PC-3 (cell line): ENCODE measurements at regions not wholly inside any gene's neighbourhood (a gene's known extent, or its start where the extent isn't known, plus 50 kb on each side); places are given as distances from the start of the nearest gene placed in this dataset.
"Not testable (repeated sequence)": the region's sequence is repeated elsewhere in the genome, so short reads cannot be mapped to it uniquely, and the experiment has no call there.

ENCODE experiments used
- ATAC-seq: fragments of 200-7000 bp; cut with Tn5 transposase; 2 replicates; pipeline ENCODE4 v1.9.1; 2020; ENCODE audit warnings: mild to moderate bottlenecking, moderate library complexity
- BruUV-seq: library from RNA; stranded (reverse); fragments of 400-500 nt; replicated peaks from 2 replicates; lab custom pipeline; 2021; lab: Mats Ljungman, UMichigan
- CTCF ChIA-PET: fragments of 300-600 bp; sonication (Branson Sonifier 250); formaldehyde crosslinking; loops from one replicate; lab custom pipeline; 2022; ENCODE audit warnings: antibody characterized with exemption; lab: Charles Lee
- POLR2A ChIA-PET: fragments of 300-600 bp; sonication (Branson Sonifier 250); formaldehyde crosslinking; loops from one replicate; lab custom pipeline; 2022; ENCODE audit warnings: antibody characterized with exemption; ENCODE audit not compliant: unreplicated experiment; lab: Charles Lee
- DNase-seq: peaks from one replicate; pipeline ENCODE4 v3.0.0-alpha.2; 2015
- H2AFZ ChIP-seq: fragments of 300-600 bp; sonication (generic); 2 replicates; pipeline ENCODE4 v1.6.0; 2016; ENCODE audit warnings: antibody characterized with exemption, low read length
- H3F3A ChIP-seq: fragments of 300-600 bp; sonication (generic); one replicate; pipeline ENCODE4 v1.6.0; 2017; ENCODE audit warnings: antibody characterized with exemption, low read length, control low read depth, mild to moderate bottlenecking; ENCODE audit not compliant: unreplicated experiment
- H3K27ac ChIP-seq: fragments of 300-600 bp; sonication (generic); 2 replicates; pipeline ENCODE4 v1.5.1; 2016; ENCODE audit warnings: mild to moderate bottlenecking, low read length
- H3K27me3 ChIP-seq: fragments of 300-600 bp; sonication (generic); 2 replicates; pipeline ENCODE4 v1.6.1; 2016; ENCODE audit warnings: low read length, mixed read lengths
- H3K36me3 ChIP-seq: fragments of 300-600 bp; sonication (generic); 2 replicates; pipeline ENCODE4 v1.6.1; 2016; ENCODE audit warnings: low read depth, mixed run types, low read length, mixed read lengths
- H3K4me1 ChIP-seq: fragments of 300-600 bp; sonication (generic); 2 replicates; pipeline ENCODE4 v1.5.1; 2016; ENCODE audit warnings: low read length; ENCODE audit not compliant: insufficient read depth
- H3K4me2 ChIP-seq: fragments of 300-600 bp; sonication (generic); 2 replicates; pipeline ENCODE4 v1.6.0; 2016; ENCODE audit warnings: low read length
- H3K4me3 ChIP-seq: fragments of 300-600 bp; sonication (generic); 2 replicates; pipeline ENCODE4 v1.5.1; 2016; ENCODE audit warnings: mild to moderate bottlenecking, low read length, mixed read lengths
- H3K79me2 ChIP-seq: fragments of 300-600 bp; sonication (generic); 2 replicates; pipeline ENCODE4 v1.6.1; 2017; ENCODE audit warnings: low read length, mixed read lengths
- H3K9ac ChIP-seq: fragments of 300-600 bp; sonication (generic); 2 replicates; pipeline ENCODE4 v1.6.0; 2016; ENCODE audit warnings: mild to moderate bottlenecking, low read length
- H3K9me2 ChIP-seq: fragments of 300-600 bp; sonication (generic); replicated peaks from 2 replicates; pipeline ENCODE4 v1.6.1; 2016; ENCODE audit warnings: mixed run types, low read length, mixed read lengths
- H3K9me3 ChIP-seq: fragments of 300-600 bp; sonication (generic); 2 replicates; pipeline ENCODE4 v1.6.1; 2016; ENCODE audit warnings: low read length, mixed read lengths
- H4K20me1 ChIP-seq: fragments of 300-600 bp; sonication (generic); 2 replicates; pipeline ENCODE4 v1.6.1; 2016; ENCODE audit warnings: low read length, mixed read lengths
- intact Hi-C: fragments of 100-400 bp; cut with micrococcal nuclease; formaldehyde crosslinking; loops from 2 replicates; pipeline ENCODE4 v1.9.0; 2023

GRCh38 chr1:223951551-223951950 is 105.8 kb upstream of the TP53BP2 start:
- H3K27ac ChIP-seq, H3K36me3 ChIP-seq, BruUV-seq, H3K9ac ChIP-seq, ATAC-seq, H3K79me2 ChIP-seq, H3K4me1 ChIP-seq, H3K27me3 ChIP-seq, H3K9me2 ChIP-seq, H3K9me3 ChIP-seq, DNase-seq, H3F3A ChIP-seq, intact Hi-C loops, H3K4me3 ChIP-seq, CTCF ChIA-PET, POLR2A ChIA-PET, H4K20me1 ChIP-seq, H3K4me2 ChIP-seq, H2AFZ ChIP-seq: not testable (repeated sequence)

- DNase-seq, H3K9me2 ChIP-seq, CTCF ChIA-PET, POLR2A ChIA-PET, H3K79me2 ChIP-seq, H3K9ac ChIP-seq, H3F3A ChIP-seq, H2AFZ ChIP-seq, H3K4me2 ChIP-seq, H3K9me3 ChIP-seq, BruUV-seq, intact Hi-C loops, H4K20me1 ChIP-seq, H3K27ac ChIP-seq, H3K4me3 ChIP-seq, ATAC-seq, H3K27me3 ChIP-seq, H3K4me1 ChIP-seq, H3K36me3 ChIP-seq: not testable (repeated sequence)
Observed at GRCh38 chr1:223949944-223950343, 104.2 kb upstream of the TP53BP2 start.

- H3K4me3 ChIP-seq, DNase-seq, CTCF ChIA-PET, H3K9me3 ChIP-seq, H3K36me3 ChIP-seq, H3K4me1 ChIP-seq, H4K20me1 ChIP-seq, intact Hi-C loops, H3F3A ChIP-seq, BruUV-seq, H3K27me3 ChIP-seq, POLR2A ChIA-PET, H3K9me2 ChIP-seq, ATAC-seq, H2AFZ ChIP-seq, H3K27ac ChIP-seq, H3K79me2 ChIP-seq, H3K4me2 ChIP-seq, H3K9ac ChIP-seq: not testable (repeated sequence)
Observed at GRCh38 chr1:223948041-223948440, 102.3 kb upstream of the TP53BP2 start.

- H2AFZ ChIP-seq, ATAC-seq, H3K9me3 ChIP-seq, DNase-seq, H4K20me1 ChIP-seq, H3K9me2 ChIP-seq, H3K9ac ChIP-seq, H3K4me3 ChIP-seq, H3K4me2 ChIP-seq, H3K36me3 ChIP-seq, intact Hi-C loops, H3K27ac ChIP-seq, POLR2A ChIA-PET, BruUV-seq, H3K27me3 ChIP-seq, H3K4me1 ChIP-seq, CTCF ChIA-PET, H3K79me2 ChIP-seq, H3F3A ChIP-seq: not testable (repeated sequence)
Observed at GRCh38 chr1:223936592-223936991, 90.8 kb upstream of the TP53BP2 start.

GRCh38 chr1:223931476-223931875 is 85.7 kb upstream of the TP53BP2 start:
- BruUV-seq, CTCF ChIA-PET, POLR2A ChIA-PET, H4K20me1 ChIP-seq, intact Hi-C loops, H3K79me2 ChIP-seq, H3K4me2 ChIP-seq, H3K4me3 ChIP-seq, H3K27me3 ChIP-seq, H3K9ac ChIP-seq, ATAC-seq, H3K27ac ChIP-seq, H2AFZ ChIP-seq, H3F3A ChIP-seq, H3K9me2 ChIP-seq, H3K36me3 ChIP-seq, DNase-seq, H3K4me1 ChIP-seq, H3K9me3 ChIP-seq: not testable (repeated sequence)

- DNase-seq, H3K27ac ChIP-seq, H3K27me3 ChIP-seq, H3K9me3 ChIP-seq, CTCF ChIA-PET, POLR2A ChIA-PET, H4K20me1 ChIP-seq, H3K4me3 ChIP-seq, H3K9me2 ChIP-seq, intact Hi-C loops, H3F3A ChIP-seq, H2AFZ ChIP-seq, H3K9ac ChIP-seq, H3K4me2 ChIP-seq, ATAC-seq, H3K4me1 ChIP-seq, BruUV-seq, H3K36me3 ChIP-seq, H3K79me2 ChIP-seq: not testable (repeated sequence)
Observed at GRCh38 chr1:223920805-223921204, 75.1 kb upstream of the TP53BP2 start.

GRCh38 chr1:223915476-223915875 is 69.7 kb upstream of the TP53BP2 start:
- H3K9ac ChIP-seq = not testable (repeated sequence)

More at GRCh38 chr1:223915476-223915875, 69.7 kb upstream of the TP53BP2 start:
- H3K79me2 ChIP-seq, H3K4me2 ChIP-seq, H3K27ac ChIP-seq, ATAC-seq, H2AFZ ChIP-seq, CTCF ChIA-PET, intact Hi-C loops, BruUV-seq, H3K9me3 ChIP-seq, H4K20me1 ChIP-seq, H3K36me3 ChIP-seq, H3K9me2 ChIP-seq, H3F3A ChIP-seq, H3K4me3 ChIP-seq, DNase-seq, H3K4me1 ChIP-seq, POLR2A ChIA-PET, H3K27me3 ChIP-seq: not testable (repeated sequence)
